ENCODE measurements at regions not wholly inside any gene's neighbourhood (a gene's known extent, or its start where the extent isn't known, plus 50 kb on each side); places are given as distances from the start of the nearest gene placed in this dataset.

DNA sequence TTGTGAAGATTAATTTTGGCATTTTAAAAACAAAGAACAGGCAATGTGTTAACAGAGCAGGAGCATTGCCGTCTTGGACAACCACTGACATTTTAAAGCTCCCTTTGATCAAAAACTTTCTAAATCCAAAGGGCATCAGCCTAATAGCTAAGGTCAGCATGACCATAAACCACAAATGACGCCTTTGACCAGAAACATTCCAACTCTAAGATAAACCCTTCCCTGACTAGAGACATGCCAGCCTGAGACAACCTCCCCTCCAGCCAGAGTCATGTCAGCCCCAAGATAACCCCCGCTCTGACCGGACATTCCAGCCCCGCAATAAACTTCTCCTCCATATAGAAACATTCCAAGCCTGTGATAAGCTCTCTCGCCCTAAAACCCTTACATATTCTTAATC, 949.4 kb upstream of the POT1 start:
- no peak for FAIRE-seq
- intact Hi-C loops (cut with micrococcal nuclease), result no loop called here
- H3K9me1 ChIP-seq (ENCODE audit: control insufficient read depth, insufficient read depth, low read length), result no peaks in the 10 kb centered on the region
- H4K20me1 ChIP-seq (replicated peaks; ENCODE audit: control insufficient read depth, insufficient read depth, low read length), result no peaks in the 10 kb centered on the region
- no peak overlapping the region for H3K4me3 ChIP-seq
- H3K27ac ChIP-seq (ENCODE audit: extremely low read depth, low read depth, low read length), result no peak overlapping the region
- TF ChIP-seq ZBTB2 (IDR thresholded peaks at IDR 0.05) (no peak), ZNF175 (CRISPR knock-in tag; IDR thresholded peaks at IDR 0.05; ENCODE audit: low read depth) (no peak), ARNT (IDR thresholded peaks at IDR 0.05) (no peak), ARHGAP35 (IDR thresholded peaks at IDR 0.05; ENCODE audit: partially characterized antibody) (no peak), NCOA4 (IDR thresholded peaks at IDR 0.05; ENCODE audit: partially characterized antibody) (no peak), OTX1 (CRISPR knock-in tag; IDR thresholded peaks at IDR 0.05) (no peak), DNMT1 (IDR thresholded peaks at IDR 0.05) (no peak), ZNF239 (CRISPR knock-in tag; IDR thresholded peaks at IDR 0.05) (no peak), ETV1 (tag; conservative IDR thresholded peaks at IDR 0.05; ENCODE audit: low read depth) (no peak), GTF3C2 (IDR thresholded peaks at IDR 0.05; ENCODE audit: borderline replicate concordance, extremely low read depth, insufficient read length) (no peak), POLR2AphosphoS2 (IDR thresholded peaks at IDR 0.05; ENCODE audit: low read length) (no peak), BACH1 (tag; IDR thresholded peaks at IDR 0.05) (no peak), SPI1 (IDR thresholded peaks at IDR 0.05; ENCODE audit: borderline replicate concordance, low read depth, low read length) (no peak), KAT8 (IDR thresholded peaks at IDR 0.05; ENCODE audit: low read depth) (no peak)
- TF ChIP-seq, protein P1, sequence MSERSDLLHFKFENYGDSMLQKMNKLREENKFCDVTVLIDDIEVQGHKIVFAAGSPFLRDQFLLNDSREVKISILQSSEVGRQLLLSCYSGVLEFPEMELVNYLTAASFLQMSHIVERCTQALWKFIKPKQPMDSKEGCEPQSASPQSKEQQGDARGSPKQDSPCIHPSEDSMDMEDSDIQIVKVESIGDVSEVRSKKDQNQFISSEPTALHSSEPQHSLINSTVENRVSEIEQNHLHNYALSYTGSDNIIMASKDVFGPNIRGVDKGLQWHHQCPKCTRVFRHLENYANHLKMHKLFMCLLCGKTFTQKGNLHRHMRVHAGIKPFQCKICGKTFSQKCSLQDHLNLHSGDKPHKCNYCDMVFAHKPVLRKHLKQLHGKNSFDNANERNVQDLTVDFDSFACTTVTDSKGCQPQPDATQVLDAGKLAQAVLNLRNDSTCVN (CRISPR knock-in tag; IDR thresholded peaks at IDR 0.05), result no peak
- TF ChIP-seq, protein P2, sequence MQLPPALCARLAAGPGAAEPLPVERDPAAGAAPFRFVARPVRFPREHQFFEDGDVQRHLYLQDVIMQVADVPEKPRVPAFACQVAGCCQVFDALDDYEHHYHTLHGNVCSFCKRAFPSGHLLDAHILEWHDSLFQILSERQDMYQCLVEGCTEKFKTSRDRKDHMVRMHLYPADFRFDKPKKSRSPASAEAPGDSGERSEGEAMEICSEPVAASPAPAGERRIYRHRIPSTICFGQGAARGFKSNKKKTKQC (CRISPR knock-in tag; IDR thresholded peaks at IDR 0.05), result no peak
- H3K9ac ChIP-seq (ENCODE audit: insufficient read depth in 1 of 2, low read depth in 2 of 2, low read length in 2 of 2), result no peak overlapping the region
- BruUV-seq (replicated peaks), result no TSS peak
- in situ Hi-C loops (cut with MboI), result no loop called here
- WGBS (ENCODE audit: insufficient coverage, low coverage, missing lambda C conversion rate), result 2% methylated on average over 6 of the region's 6 CpGs
- ChIA-PET POLR2A (interaction anchor here (0.6 kb wide), 1 partner anchor 1314 kb away, joined by 3 read pairs; no protein-coding TSS in a partner anchor), CTCF (ENCODE audit: low intra/inter-chr PET ratio) (no interaction called here)
- no peaks in the 10 kb centered on the region for H3K27me3 ChIP-seq (ENCODE audit: control insufficient read depth in 2 of 2, insufficient read depth in 2 of 2, low read length in 2 of 2)
- H3K9me3 ChIP-seq (replicated peaks; ENCODE audit: control insufficient read depth, insufficient read depth, low read depth, low read length), result no peaks in the 10 kb centered on the region
- no peak for DNase-seq (ENCODE audit: extremely low read depth in 1 of 4, low spot score in 3 of 4)
- no peak for ATAC-seq
- H3K79me2 ChIP-seq (ENCODE audit: control insufficient read depth, insufficient read depth, low read length), result no peaks in the 10 kb centered on the region
- no peaks in the 10 kb centered on the region for H3K4me1 ChIP-seq (replicated peaks in 1 of 2; ENCODE audit: control insufficient read depth in 2 of 2, insufficient read depth in 2 of 2, low read length in 2 of 2)
- H3K4me2 ChIP-seq (ENCODE audit: insufficient read depth, low read length), result no peak overlapping the region
- H2AFZ ChIP-seq (ENCODE audit: low read depth, low read length), result no peak overlapping the region
- H3K36me3 ChIP-seq (ENCODE audit: control insufficient read depth, insufficient read depth, low read length), result no peaks in the 10 kb centered on the region
